GM18951 (cell line): ENCODE measurements at regions not wholly inside any gene's neighbourhood (a gene's known extent, or its start where the extent isn't known, plus 50 kb on each side); places are given as distances from the start of the nearest gene placed in this dataset.
"Not testable (repeated sequence)": the region's sequence is repeated elsewhere in the genome, so short reads cannot be mapped to it uniquely, and the experiment has no call there.

Experiments
- in situ Hi-C: fragments of 300-500 bp; cut with MboI; formaldehyde crosslinking; loops from one replicate; pipeline ENCODE4 v1.12.0; 2022; ENCODE audit warnings: low sequenced_read_pairs, mixed read lengths, inconsistent platforms; ENCODE audit not compliant: unreplicated experiment

DNA sequence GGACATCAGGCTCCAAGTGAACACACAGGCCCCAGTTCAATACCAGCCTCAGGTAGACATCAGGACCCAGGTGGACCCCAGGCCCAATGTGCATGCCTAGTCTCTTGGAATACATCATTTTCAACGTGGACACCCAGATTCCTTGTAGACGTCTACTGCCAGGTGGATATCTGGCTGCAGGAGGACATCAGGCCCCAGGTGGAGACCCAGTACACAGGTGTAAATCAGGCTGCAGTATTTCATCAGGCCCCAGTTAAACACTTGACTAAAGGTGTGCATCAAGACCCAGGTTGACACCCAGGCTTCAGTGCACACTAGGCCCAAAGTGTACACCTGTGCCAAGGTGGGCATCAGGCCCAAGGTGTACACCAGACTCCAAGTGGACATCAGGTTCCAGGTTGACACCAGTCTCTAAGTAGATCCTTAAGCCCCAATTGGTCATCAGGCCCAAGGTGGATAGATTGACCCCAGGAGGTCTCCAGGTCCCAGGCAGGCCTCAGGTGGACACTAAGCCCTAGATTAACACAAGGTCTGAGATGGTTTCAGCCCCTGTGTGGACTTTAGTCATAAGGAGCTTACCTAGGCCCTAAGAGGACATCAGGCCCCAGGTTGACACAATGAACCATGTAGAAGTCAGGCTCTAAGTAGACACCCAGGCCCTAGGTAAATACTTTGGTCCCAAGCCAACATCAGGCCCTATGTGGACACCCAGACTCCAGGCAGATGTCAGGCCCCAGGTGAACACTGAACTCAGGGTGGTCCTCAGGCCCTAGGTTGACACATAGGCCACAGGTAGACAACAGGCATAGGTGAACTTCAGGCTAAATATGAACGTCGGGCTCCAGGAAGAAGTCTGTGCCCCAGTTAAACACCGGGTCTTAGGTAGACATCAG is 1489.7 kb upstream of the TPTE start:
- in situ Hi-C loops = not testable (repeated sequence)

DNA sequence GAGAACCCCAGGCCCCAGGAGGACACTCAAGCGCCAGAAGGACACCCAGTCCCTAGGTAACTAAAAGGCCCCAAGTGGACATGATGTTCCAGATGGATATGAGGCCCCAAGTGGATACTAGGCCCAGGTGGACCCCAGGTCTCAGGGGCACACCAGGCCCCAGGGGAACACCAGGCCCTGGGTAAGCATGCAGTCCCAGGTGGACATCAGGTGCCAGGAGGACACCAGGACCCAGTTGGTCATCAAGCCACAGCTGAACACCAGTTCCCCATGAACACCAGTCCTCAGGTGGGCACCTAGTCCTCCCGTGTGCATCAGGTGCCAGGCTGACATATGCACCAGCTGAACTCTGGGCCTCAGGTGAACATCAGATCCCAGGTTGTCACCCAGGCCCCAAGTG is 1488.8 kb upstream of the TPTE start:
- in situ Hi-C loops = not testable (repeated sequence)

DNA sequence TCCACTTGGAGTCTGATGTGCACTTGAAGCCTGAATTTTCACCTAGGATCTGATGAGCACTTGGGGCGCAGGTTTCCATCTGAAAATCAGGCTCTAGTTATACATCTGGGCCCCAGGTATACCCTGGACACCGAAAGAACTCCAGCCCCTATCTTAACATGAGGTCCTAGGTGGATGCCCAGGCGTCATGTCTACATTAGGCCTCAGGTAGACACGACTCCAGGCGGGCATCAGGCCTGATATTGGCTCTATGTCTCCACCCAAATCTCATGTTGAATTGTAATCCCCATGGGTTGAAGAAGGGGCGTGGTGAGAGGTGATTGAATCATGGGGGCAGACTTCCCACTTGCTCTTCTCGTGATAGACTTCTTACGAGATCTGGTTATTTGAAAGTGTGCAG is 1488.1 kb upstream of the TPTE start:
- in situ Hi-C loops = not testable (repeated sequence)

DNA sequence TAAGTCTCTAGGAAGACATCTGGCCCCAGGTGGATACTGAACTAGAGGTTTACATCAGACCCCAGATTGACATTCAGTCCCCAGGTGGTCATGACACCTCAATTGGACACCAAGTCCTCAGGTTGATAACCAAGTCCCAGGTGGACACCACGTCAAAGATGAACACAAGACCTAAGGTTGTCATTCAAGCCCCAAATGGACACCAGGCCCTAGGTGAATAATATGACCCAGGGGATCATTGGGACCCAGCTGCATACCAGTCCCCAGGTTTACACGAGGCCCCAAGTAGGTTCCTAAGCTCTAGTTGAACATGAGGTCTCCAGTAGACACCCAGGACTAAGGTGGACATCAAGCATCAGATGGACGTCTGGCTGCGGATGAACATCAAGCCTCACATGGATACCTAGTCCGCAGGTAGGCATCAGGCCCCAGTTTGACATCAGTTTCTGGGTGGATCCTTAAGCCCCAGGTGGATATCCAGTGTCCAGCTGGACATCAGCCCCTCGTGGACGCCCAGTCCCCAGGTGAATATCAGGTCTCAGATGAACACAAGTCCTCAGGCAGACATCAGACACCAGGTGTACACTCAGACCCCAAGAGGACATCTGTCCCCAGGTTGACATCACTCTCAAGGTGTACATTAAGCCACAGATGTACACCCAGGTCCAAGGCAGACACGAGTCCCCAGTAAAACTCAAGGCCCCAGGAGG is 1486.7 kb upstream of the TPTE start:
- in situ Hi-C loops = not testable (repeated sequence)

DNA sequence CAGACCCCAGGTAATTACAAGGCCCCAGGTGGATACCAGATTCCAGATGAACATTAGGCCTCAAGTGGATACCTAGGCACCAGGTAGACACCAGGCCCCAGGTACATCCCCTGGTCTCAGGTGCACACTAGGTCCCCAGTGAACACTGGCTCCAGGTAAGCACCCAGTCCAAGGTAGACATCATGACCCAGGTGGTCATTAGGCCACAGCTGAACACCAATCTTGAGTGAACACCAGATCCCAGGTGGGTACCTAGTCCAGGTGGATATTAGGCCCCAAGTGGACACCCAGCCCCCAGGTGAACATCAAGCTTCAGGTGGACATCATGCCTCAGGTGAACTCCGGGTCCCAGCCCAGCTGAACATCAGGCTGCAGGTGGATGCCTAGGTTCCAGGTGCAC is 1486.2 kb upstream of the TPTE start:
- in situ Hi-C loops = not testable (repeated sequence)

DNA sequence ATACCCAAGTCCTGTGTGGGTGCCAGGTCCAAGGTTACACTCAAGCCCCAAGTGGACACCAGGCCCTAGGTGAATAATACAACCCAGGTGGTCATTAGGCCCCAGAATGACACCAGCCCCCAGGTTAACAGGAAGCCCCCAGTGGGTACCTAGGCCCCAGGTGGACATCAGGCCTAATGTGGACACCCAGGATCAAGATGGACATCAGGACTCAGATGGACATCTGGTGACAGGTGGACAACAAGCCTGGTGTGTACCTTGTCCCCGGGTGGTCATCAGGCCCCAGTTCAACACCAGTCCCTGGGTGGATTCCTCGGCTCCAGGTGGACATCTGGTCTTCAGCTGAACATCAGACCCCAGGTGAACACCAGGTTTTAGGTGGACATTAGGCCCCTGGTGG is 1485.4 kb upstream of the TPTE start:
- in situ Hi-C loops = not testable (repeated sequence)

DNA sequence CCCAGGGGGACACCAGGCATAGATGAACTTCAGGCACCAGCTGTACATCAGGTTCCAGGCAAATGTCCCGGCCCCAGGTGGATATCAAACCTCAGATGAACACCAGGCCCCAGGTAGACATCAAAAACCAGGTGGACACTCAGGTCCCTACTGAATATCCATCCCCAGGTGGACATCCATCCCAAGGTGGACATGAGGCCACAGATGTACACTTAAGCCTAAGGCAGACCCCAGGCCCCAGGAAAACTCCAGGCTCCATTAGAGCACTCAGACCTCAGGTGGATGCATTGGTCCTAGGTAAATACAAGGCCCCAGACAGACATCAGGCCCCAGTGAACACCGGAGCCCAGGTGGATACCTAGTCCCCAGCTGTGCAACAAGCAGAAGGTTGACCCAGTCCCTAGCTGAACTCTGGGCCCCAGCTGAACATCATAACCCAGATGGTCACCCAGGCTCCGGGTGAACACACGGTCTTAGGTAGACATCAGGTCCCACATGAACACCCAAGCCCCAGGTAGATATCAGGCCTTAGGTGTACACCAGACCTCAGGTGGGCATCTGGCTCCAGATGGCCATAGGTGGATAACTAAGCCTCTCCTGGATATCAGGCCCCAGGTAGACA is 1484.3 kb upstream of the TPTE start:
- in situ Hi-C loops = not testable (repeated sequence)

DNA sequence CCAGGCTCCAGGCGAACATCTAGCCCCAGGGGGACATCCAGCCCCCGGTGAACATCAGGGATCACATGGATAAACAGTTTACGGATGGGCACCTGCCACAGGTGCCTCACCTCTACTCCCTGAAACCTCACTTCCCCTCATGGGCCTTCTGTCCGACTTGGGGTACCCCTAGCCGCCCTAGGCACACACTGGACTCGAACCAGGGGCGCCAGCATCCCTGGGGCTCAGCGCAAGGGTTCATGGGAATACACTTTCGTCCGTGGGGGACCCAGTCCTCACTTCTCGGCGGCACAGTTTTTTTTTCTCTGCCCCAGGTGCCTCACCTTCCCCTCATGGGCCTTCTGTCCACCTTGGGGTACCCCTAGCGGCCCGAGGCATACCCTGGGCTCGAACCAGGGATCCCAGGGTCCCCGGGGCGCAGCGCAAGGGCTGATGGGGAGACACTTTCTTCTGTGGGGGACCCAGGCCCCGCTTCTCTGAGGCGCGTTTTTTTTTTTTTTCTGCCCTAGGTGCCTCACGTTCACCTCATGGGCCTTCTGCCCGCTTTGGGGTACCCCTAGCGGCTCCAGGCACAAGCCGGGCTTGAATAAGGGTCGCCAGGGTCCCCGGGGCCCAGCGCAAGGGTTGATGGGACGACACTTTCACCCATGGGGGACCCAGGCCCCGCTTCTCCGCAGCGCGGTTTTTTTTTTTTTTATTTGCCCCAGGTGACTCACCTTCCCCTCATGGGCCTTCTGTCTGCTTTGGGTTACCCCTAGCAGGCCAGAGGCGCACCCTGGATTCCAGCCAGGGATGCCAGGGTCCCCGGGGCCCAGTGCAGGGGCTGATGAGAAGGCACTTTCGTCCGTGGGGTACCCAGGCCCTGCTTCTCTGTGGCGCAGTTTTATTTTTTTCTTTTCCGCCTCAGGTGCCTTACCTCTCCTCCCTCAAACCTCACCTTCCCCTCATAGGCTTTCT is 1483.5 kb upstream of the TPTE start:
- in situ Hi-C loops = not testable (repeated sequence)

DNA sequence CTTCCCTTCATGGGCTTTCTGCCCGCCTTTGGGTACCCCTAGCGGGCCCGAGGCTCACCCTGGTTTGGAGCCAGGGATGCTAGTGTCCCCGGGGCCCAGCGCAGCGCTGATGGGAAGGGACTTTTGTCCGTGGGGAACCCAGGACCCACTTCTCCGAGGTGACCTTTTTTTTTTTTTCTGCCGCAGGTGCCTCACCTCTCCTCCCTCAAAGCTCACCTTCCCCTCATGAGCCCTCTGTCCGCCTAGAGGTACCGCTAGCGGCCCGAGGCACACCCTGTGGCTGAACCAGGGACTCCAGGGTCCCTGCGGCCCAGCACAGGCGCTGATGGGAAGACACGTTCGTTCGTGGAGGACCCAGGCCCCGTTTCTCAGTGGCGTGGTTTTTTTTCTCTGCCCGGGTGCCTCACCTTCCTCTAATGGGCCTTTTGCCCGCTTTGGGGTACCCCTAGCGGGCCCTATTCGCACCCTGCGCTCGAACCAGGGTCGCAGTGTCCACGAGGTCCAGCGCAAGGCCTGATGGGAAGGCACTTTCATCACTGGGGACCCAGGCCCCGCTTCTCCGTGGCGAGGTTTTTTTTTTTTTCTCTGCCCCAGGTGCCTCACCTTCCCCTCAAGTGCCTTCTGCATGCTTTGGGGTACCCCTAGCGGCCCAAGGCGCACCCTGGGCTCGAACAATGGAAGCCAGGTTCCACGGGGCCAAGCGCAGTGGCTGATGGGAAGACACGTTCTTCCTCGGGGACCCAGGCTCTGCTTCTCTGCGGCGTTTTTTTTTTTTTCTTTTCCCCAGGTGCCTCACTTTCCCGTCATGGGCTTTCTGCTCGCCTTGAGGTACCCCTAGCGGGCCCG is 1481.6 kb upstream of the TPTE start:
- in situ Hi-C loops = not testable (repeated sequence)

DNA sequence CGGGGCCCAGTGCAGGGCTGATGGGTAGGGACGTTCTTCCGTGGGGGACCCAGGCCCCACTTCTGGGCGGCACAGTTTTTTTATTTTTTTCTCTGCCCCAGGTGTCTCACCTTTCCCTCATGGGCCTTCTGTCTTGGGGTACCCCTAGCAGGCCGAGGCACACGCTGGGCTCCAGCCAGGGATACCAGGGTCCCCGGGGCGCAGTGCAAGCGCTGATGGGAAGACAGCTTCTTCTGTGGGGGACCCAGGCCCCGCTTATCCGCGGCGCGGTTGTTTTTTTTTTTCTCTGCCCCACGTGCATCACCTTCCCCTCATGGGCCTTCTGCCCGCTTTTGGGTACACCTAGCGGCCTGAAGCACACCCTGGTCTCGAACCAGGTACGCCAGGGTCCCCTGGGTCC is 1481.0 kb upstream of the TPTE start:
- in situ Hi-C loops = not testable (repeated sequence)

DNA sequence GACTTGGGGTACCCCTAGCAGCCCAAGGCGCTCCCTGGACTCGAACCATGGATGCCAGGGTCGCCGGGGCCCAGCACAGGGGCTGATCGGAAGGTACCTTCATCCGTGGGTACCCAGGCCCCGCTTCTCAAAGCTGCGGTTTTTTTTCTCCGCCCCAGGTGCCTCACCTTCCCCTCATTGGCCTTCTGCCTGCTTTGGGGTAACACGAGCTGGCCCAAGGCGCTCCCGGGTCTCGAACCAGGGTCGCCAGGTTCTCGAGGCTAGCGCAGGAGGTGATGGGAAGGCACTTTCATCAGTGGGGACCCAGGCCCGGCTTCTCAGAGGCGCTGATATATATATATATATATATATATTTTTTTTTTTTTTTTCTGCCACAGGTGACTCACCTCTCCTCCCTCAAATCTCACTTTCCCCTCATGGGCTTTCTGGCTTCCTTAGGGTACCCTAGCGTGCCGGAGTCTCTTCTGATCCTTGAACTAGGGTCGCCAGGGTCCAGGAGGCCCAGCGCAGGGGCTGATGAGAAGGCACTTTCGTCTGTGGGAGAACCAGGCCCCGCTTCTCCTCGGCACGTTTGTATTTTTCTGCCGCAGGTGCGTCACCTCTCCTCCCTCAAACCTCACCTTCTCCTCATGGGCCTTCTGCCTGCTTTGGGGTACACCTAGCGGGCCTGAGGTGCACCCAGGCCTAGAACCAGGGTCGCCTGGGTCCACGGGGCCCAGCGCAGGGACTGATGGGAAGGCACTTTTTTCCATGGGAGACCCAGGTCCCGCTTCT is 1480.0 kb upstream of the TPTE start:
- in situ Hi-C loops = not testable (repeated sequence)

DNA sequence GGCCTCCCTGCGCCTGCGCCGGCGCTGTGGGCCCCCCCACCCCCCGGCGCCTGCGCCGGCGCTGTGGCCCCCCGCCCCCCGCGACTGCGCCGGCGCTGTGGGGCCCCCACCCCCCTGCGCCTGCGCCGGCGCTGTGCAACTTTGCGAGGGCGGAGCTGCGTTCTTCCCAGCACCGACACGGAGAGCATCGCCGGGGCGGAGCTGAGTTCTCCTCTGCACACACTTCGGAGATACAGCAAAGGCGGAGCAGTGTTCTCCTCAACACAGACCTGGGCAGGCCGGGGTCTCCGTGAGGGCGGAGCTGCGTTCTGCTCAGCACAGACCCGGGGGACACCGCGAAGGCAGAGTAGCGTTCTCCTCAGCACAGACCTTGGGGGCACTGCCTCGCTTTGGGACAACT is 1478.3 kb upstream of the TPTE start:
- in situ Hi-C loops = not testable (repeated sequence)

DNA sequence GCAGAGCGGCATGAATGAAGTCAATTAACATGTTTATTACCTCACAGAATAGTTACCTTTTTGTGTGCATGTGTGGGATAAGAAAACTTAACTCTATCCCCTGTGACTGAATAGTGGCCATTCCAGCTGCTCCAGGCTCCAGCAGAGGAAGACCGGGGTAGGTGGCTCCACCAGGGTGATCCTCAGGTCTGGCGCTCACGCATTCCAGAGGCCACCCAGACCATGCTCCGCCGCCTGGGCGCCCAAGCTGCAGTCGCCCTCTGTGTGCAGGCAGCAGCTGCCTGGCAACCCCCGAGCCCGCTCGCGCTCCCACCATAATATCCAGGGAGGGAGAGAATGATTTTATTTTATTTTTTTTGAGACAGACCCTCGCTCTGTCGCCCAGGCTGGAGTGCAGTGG is 1474.5 kb upstream of the TPTE start:
- in situ Hi-C loops = not testable (repeated sequence)

DNA sequence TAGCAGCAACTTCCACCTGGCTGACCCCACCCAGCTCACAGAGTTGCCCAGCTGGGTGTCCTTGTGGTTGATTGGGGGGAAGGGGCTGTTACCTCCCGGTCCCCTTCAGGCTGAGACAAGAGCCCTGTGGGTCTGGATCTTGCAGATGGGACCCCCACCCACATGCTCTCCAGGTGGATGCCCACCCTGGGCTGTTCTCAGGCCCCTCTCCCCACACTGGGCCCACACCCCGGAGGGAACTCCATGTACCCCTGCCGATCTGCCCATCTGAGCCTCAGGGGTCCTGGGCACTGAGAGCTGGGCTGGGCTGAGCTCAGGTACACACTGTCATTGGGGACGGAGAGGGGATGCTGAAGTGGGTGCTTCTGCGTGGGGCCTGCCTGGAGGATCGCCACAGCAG is 1453.9 kb upstream of the TPTE start:
- in situ Hi-C loops = not testable (repeated sequence)

DNA sequence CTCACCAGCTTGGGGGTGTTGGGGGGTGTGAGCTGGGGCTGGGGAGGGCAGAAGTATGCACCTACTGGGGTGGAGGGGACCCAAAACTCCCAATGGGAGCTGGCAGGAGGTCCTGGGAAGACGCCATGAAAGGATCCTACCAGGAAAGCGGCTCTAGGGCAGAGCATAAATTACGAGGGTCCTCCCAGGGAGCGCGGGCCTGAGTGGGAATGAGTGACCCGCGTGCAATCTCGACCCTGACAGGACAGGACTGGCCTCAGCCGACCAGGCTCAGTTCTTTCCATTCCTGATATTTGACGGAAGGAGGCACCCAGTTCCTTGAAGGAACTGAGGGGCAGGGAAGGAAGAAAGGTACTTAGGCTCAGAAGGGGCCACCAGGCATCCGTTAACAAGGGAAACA is 1452.8 kb upstream of the TPTE start:
- in situ Hi-C loops = not testable (repeated sequence)

DNA sequence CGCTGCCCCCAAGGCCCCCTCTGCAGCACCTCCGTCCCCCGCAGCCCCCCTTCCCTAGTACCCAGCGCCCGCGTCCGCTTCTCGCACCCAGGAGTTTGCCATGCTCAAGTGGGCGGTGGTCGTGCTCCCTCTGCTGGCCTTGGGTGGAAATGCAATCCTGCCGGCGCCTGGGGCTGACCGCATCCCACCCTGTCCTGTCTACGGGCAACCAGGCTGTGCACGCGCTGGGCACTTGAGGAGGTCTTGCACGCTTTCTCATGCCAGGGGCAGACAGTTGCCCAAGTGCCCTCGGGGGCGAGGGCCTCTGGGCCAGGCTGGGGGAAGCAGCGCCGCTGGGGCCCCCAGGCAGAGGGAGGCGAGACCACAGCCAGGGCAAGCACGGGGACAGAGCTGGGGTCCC is 1450.7 kb upstream of the TPTE start:
- in situ Hi-C loops = not testable (repeated sequence)

DNA sequence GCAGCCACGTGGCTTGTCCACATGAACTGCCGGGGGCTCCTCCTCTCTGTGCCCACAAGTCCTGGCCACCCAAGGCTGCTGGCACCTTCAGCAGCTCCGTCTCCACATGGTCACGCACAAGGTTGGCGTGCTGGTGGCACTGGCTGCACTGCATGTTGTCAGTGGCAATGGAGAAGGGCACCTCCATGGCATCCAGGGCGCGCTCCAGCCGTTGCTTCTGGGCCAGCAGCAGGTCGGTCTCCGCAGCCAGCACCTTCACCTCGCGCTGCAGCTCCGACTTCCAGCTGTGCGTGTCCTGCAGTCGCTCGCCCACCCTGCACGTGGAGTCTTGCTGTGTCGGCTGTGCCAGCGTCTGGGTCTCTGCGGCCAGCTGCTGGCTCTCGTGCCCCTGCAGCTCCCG is 1448.4 kb upstream of the TPTE start:
- in situ Hi-C loops = not testable (repeated sequence)

DNA sequence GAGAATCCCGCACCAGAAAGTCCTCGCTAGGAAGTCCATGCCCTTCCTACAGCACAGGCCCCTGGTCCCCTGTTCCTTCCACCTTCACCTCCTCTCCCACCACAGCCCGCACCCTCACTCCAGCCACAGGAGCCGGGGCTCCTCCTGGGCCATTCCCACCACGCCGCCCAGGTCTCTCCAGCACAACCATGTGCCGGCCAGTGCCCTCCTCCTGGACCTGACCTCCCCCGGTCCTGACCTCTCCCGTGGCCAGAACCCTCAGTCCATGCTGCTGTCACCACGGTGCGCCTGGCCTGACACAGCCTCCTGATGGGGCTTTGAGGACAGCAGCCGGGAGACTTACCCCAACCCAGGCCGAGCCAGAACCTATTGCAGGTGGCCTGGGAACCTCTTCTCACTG is 1446.6 kb upstream of the TPTE start:
- in situ Hi-C loops = not testable (repeated sequence)
